Glomerular endothelial cell (primary cell): ENCODE measurements at regions not wholly inside any gene's neighbourhood (a gene's known extent, or its start where the extent isn't known, plus 50 kb on each side); places are given as distances from the start of the nearest gene placed in this dataset.

ENCODE experiments used
- DNase-seq: peaks from one replicate; pipeline ENCODE4 v3.0.0-alpha.2; 2011; ENCODE audit warnings: low read depth, low spot score; ENCODE audit errors: extremely low read depth

GRCh38 chr15:25565470-25566264, 126.8 kb upstream of the UBE3A start:
- no peak for DNase-seq

GRCh38 chr15:25563596-25563995, 124.8 kb upstream of the UBE3A start:
- DNase-seq: no peak

GRCh38 chr15:25557926-25558325, 119.1 kb upstream of the UBE3A start:
- DNase-seq: no peak

- no peak for DNase-seq
Observed at GRCh38 chr15:25556136-25556535, 117.3 kb upstream of the UBE3A start.

- DNase-seq: no peak
Observed at GRCh38 chr15:25554640-25555039, 115.8 kb upstream of the UBE3A start.

GRCh38 chr15:25548600-25548999, 109.8 kb upstream of the UBE3A start:
- DNase-seq: no peak

- DNase-seq: no peak
Observed at GRCh38 chr15:25545889-25546288, 107.1 kb upstream of the UBE3A start.

- no peak for DNase-seq
Observed at GRCh38 chr15:25545017-25545416, 106.2 kb upstream of the UBE3A start.

GRCh38 chr15:25544076-25544475, 105.3 kb upstream of the UBE3A start:
- no peak for DNase-seq

- DNase-seq: no peak
Observed at GRCh38 chr15:25543196-25543595, 104.4 kb upstream of the UBE3A start.

- DNase-seq: no peak
Observed at GRCh38 chr15:25541228-25541627, 102.4 kb upstream of the UBE3A start.

- DNase-seq: no peak
Observed at GRCh38 chr15:25536801-25537611, 98.2 kb upstream of the UBE3A start.

GRCh38 chr15:25535866-25536265, 97.0 kb upstream of the UBE3A start:
- no peak for DNase-seq

- no peak for DNase-seq
Observed at GRCh38 chr15:25534293-25534692, 95.5 kb upstream of the UBE3A start.

GRCh38 chr15:25532269-25533140, 93.7 kb upstream of the UBE3A start:
- DNase-seq: no peak

- no peak for DNase-seq
Observed at GRCh38 chr15:25529774-25530173, 91.0 kb upstream of the UBE3A start.

- no peak for DNase-seq
Observed at GRCh38 chr15:25527118-25527517, 88.3 kb upstream of the UBE3A start.

- DNase-seq: no peak
Observed at GRCh38 chr15:25525741-25526140, 86.9 kb upstream of the UBE3A start.

GRCh38 chr15:25515633-25516032, 76.8 kb upstream of the UBE3A start:
- DNase-seq: no peak

- DNase-seq: no peak
Observed at GRCh38 chr15:25514522-25514921, 75.7 kb upstream of the UBE3A start.

- no peak for DNase-seq
Observed at GRCh38 chr15:25512957-25513356, 74.1 kb upstream of the UBE3A start.
